ENCODE measurements at regions not wholly inside any gene's neighbourhood (a gene's known extent, or its start where the extent isn't known, plus 50 kb on each side); places are given as distances from the start of the nearest gene placed in this dataset.

DNA sequence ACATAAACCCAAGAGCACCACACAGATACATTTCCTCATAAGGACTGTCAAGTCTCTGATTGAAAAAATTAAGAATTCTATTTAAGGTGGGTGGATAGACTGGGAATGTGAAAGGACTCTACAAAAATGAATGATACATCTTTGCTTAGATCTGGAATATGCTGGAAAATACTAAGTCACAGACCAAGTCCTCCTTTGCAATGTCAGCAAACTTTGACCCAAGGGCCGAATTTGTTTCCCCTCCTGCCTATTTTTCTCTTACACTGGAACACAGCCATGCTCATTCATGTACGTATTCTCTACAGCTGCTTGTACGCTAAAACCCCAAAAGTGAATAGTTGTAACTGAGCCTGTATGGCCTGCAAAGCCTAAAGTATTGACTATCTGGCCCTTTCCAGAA is 180.7 kb downstream of the ADSS2 start:
- DNase-seq (ENCODE audit: low spot score): no peak
- no peak overlapping the region for H3K27ac ChIP-seq (replicated peaks; ENCODE audit: low read length)
- H3K36me3 ChIP-seq (replicated peaks in 1 of 2; ENCODE audit: control insufficient read depth in 2 of 2, insufficient read depth in 2 of 2, low read length in 2 of 2): no peaks in the 10 kb centered on the region
- no peak overlapping the region for H2BK120ac ChIP-seq (ENCODE audit: low read depth, low read length)
- H2BK5ac ChIP-seq (ENCODE audit: low read length): no peak overlapping the region
- no peak overlapping the region for H4K91ac ChIP-seq (ENCODE audit: low read depth, low read length, poor library complexity)
- H2AFZ ChIP-seq (ENCODE audit: low read length): no peak overlapping the region
- no peak overlapping the region for H2BK15ac ChIP-seq (ENCODE audit: low read length)
- peaks cover 3 to 16% of the 10 kb centered on the region in 2 donors for H3K9me3 ChIP-seq (replicated peaks in 1 of 2; ENCODE audit: control insufficient read depth in 2 of 2, insufficient read depth in 1 of 2, low read depth in 1 of 2, low read length in 2 of 2)
- H3K4ac ChIP-seq (ENCODE audit: low read length): no peak overlapping the region
- no peaks in the 10 kb centered on the region for H3K27me3 ChIP-seq (ENCODE audit: control insufficient read depth in 3 of 3, insufficient read depth in 3 of 3, low read depth in 1 of 3, low read length in 3 of 3)
- H3K23ac ChIP-seq (ENCODE audit: low read depth, low read length, poor library complexity): no peak overlapping the region
- H3K18ac ChIP-seq (ENCODE audit: low read length): no peak overlapping the region
- H3K9ac ChIP-seq (ENCODE audit: low read depth, low read length, poor library complexity): no peak overlapping the region
- peaks cover 14 to 19% of the 10 kb centered on the region in 2 donors for H3K4me1 ChIP-seq (ENCODE audit: control insufficient read depth in 2 of 2, insufficient read depth in 1 of 2, low read depth in 1 of 2, low read length in 2 of 2)
- no peak overlapping the region for H3K4me3 ChIP-seq (ENCODE audit: low read length in 2 of 2)
- H2AK5ac ChIP-seq (ENCODE audit: low read depth, low read length): no peak overlapping the region
- no peak overlapping the region for H2BK12ac ChIP-seq (ENCODE audit: low read length)
- no peak overlapping the region for H3K14ac ChIP-seq (ENCODE audit: low read length)
- no peaks in the 10 kb centered on the region for H3K79me1 ChIP-seq (ENCODE audit: low read depth, low read length)
- no CpG with 5 or more reads among the region's 3 CpGs for WGBS, 2 donors (ENCODE audit: extremely low coverage in 2 of 2, insufficient read length in 2 of 2, insufficient replicate concordance in 1 of 2)
- H3K4me2 ChIP-seq (ENCODE audit: insufficient read depth, low read length, poor library complexity, severe bottlenecking): no peak overlapping the region
- H4K8ac ChIP-seq (ENCODE audit: low read depth, low read length): no peak overlapping the region

DNA sequence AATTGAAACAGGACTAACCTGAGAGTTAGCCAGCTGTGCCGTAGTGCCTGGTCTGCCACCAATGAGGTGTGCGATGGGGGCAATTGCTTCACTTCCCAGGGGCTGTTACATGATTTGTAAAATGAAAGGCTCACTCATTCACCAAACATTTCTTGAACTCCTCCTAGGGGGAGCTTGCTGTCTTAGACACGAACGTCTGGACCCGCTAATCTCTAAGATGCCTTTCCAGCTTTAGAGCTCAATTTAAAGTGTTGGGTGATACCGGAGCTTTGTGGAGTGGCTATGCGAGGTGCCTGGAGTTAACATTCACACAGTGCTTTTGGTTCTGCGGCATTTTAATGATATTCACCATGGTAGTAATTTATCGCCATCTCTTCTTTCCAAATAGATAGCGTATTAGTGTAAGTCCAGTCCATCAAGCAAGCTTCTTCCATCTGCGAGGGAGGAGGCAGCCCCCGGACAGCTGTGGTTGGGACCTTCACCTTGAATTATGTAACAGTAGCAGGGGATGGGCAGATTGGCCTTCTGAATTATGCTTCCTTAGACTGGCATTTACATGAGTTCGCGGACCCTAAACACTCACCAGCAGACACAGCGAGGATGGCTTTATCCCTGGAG is 179.9 kb downstream of the ADSS2 start:
- H2BK12ac ChIP-seq (ENCODE audit: low read length): no peak overlapping the region
- H4K8ac ChIP-seq (ENCODE audit: low read depth, low read length): no peak overlapping the region
- H3K27ac ChIP-seq (replicated peaks; ENCODE audit: low read length): peak overlapping the region; percentile 1
- peaks cover 3 to 16% of the 10 kb centered on the region in 2 donors for H3K9me3 ChIP-seq (replicated peaks in 1 of 2; ENCODE audit: control insufficient read depth in 2 of 2, insufficient read depth in 1 of 2, low read depth in 1 of 2, low read length in 2 of 2)
- H2BK5ac ChIP-seq (ENCODE audit: low read length): peak overlapping the region; percentile 40
- WGBS, 2 donors (ENCODE audit: extremely low coverage in 2 of 2, insufficient read length in 2 of 2, insufficient replicate concordance in 1 of 2): no CpG with 5 or more reads among the region's 15 CpGs
- H4K91ac ChIP-seq (ENCODE audit: low read depth, low read length, poor library complexity): no peak overlapping the region
- no peaks in the 10 kb centered on the region for H3K79me1 ChIP-seq (ENCODE audit: low read depth, low read length)
- H3K36me3 ChIP-seq (replicated peaks in 1 of 2; ENCODE audit: control insufficient read depth in 2 of 2, insufficient read depth in 2 of 2, low read length in 2 of 2): no peaks in the 10 kb centered on the region
- H3K14ac ChIP-seq (ENCODE audit: low read length): no peak overlapping the region
- no peak for DNase-seq (ENCODE audit: low spot score)
- H3K23ac ChIP-seq (ENCODE audit: low read depth, low read length, poor library complexity): no peak overlapping the region
- H3K4me2 ChIP-seq (ENCODE audit: insufficient read depth, low read length, poor library complexity, severe bottlenecking): no peak overlapping the region
- peaks cover 14 to 19% of the 10 kb centered on the region in 2 donors for H3K4me1 ChIP-seq (ENCODE audit: control insufficient read depth in 2 of 2, insufficient read depth in 1 of 2, low read depth in 1 of 2, low read length in 2 of 2)
- no peak overlapping the region for H2BK15ac ChIP-seq (ENCODE audit: low read length)
- H3K9ac ChIP-seq (ENCODE audit: low read depth, low read length, poor library complexity): no peak overlapping the region
- no peak overlapping the region for H2BK120ac ChIP-seq (ENCODE audit: low read depth, low read length)
- H2AK5ac ChIP-seq (ENCODE audit: low read depth, low read length): peak overlapping the region; percentile 27
- no peaks in the 10 kb centered on the region for H3K27me3 ChIP-seq (ENCODE audit: control insufficient read depth in 3 of 3, insufficient read depth in 3 of 3, low read depth in 1 of 3, low read length in 3 of 3)
- no peak overlapping the region for H3K4me3 ChIP-seq (ENCODE audit: low read length in 2 of 2)
- no peak overlapping the region for H3K4ac ChIP-seq (ENCODE audit: low read length)
- no peak overlapping the region for H2AFZ ChIP-seq (ENCODE audit: low read length)
- H3K18ac ChIP-seq (ENCODE audit: low read length): peak overlapping the region; percentile 73

DNA sequence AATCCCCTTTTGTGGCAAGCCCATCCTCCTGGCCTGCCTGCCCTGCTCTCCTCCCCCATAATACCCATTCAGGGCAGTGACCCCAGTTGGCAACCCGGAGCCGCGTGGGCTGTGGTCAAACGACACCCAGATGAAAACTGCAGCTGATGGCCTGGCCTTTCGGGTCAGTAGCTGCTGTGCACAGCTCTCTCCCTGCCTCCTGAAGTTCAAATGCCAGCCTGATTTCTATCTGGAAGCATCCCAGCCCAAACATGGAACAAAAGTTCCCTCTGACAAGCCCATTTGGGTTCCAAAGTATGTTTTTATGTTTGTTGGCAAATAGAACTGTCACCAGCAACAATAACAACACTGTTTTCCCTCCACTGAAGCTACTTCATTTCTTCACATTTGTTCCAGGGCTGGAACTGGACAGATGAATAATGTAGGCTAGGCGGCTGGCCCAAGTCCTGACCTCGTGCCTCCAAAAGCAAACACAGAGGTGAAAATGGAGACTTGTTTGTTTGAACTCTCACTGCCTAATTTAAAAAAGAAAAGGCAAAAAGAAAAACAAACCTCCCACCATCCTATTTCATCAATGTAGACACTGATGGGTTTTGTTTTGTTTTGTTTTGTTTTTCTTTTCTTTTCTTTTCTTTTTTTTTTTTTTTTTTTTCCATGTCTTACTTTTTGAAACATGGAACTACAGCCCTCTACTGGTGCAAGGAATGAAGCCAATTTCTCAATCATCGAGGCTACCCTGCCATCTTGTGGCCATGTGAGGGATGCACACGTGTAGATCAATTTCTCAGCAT is 179.0 kb downstream of the ADSS2 start:
- no peak overlapping the region for H2BK12ac ChIP-seq (ENCODE audit: low read length)
- no peak overlapping the region for H3K4me2 ChIP-seq (ENCODE audit: insufficient read depth, low read length, poor library complexity, severe bottlenecking)
- no peak overlapping the region for H3K4me3 ChIP-seq (ENCODE audit: low read length in 2 of 2)
- no peak overlapping the region for H4K8ac ChIP-seq (ENCODE audit: low read depth, low read length)
- H3K4ac ChIP-seq (ENCODE audit: low read length): no peak overlapping the region
- H4K91ac ChIP-seq (ENCODE audit: low read depth, low read length, poor library complexity): no peak overlapping the region
- H3K36me3 ChIP-seq (replicated peaks in 1 of 2; ENCODE audit: control insufficient read depth in 2 of 2, insufficient read depth in 2 of 2, low read length in 2 of 2): no peaks in the 10 kb centered on the region
- H2BK120ac ChIP-seq (ENCODE audit: low read depth, low read length): no peak overlapping the region
- no CpG with 5 or more reads among the region's 9 CpGs for WGBS, 2 donors (ENCODE audit: extremely low coverage in 2 of 2, insufficient read length in 2 of 2, insufficient replicate concordance in 1 of 2)
- peaks cover 14 to 19% of the 10 kb centered on the region in 2 donors for H3K4me1 ChIP-seq (ENCODE audit: control insufficient read depth in 2 of 2, insufficient read depth in 1 of 2, low read depth in 1 of 2, low read length in 2 of 2)
- no peaks in the 10 kb centered on the region for H3K79me1 ChIP-seq (ENCODE audit: low read depth, low read length)
- peaks cover 3 to 16% of the 10 kb centered on the region in 2 donors for H3K9me3 ChIP-seq (replicated peaks in 1 of 2; ENCODE audit: control insufficient read depth in 2 of 2, insufficient read depth in 1 of 2, low read depth in 1 of 2, low read length in 2 of 2)
- H3K23ac ChIP-seq (ENCODE audit: low read depth, low read length, poor library complexity): no peak overlapping the region
- no peak overlapping the region for H2AK5ac ChIP-seq (ENCODE audit: low read depth, low read length)
- no peak overlapping the region for H3K14ac ChIP-seq (ENCODE audit: low read length)
- DNase-seq (ENCODE audit: low spot score): peak; percentile 89
- peak overlapping the region; percentile 34 for H3K27ac ChIP-seq (replicated peaks; ENCODE audit: low read length)
- no peak overlapping the region for H3K9ac ChIP-seq (ENCODE audit: low read depth, low read length, poor library complexity)
- no peak overlapping the region for H2AFZ ChIP-seq (ENCODE audit: low read length)
- H2BK15ac ChIP-seq (ENCODE audit: low read length): no peak overlapping the region
- H3K27me3 ChIP-seq (ENCODE audit: control insufficient read depth in 3 of 3, insufficient read depth in 3 of 3, low read depth in 1 of 3, low read length in 3 of 3): no peaks in the 10 kb centered on the region
- H2BK5ac ChIP-seq (ENCODE audit: low read length): peak overlapping the region; percentile 40
- H3K18ac ChIP-seq (ENCODE audit: low read length): peak overlapping the region; percentile 24

DNA sequence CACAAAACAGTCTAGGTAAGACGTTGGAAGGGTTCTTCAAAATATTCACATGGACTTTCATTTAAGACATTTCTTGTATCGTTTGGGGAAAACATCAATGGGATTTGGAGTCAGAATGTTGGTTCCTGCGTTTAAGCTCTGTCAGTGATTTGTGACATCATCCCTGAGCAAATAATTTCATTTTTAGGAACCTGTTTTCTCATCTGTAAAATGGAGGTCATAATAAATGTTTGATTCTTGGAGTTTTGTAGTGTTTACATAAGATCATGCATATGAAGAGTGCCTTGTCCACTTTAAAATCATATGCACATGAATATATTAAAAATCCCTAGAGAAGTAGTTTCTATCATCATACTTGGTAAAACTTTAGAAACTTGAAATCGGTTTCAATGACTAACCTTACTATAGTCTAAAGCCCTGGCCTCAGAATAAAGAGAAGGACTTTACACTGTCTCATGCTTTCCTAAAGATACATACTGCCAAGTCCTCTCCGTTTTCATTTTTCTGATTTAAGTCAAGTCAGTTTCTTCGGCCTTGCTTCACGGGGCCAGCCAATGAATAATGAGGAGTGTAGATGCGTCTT is 178.4 kb downstream of the ADSS2 start:
- Histone ChIP-seq H3K23ac (ENCODE audit: low read depth, low read length, poor library complexity) (no peak overlapping the region), H2AK5ac (ENCODE audit: low read depth, low read length) (no peak overlapping the region), H3K14ac (ENCODE audit: low read length) (no peak overlapping the region), H3K9me3 (replicated peaks in 1 of 2; ENCODE audit: control insufficient read depth in 2 of 2, insufficient read depth in 1 of 2, low read depth in 1 of 2, low read length in 2 of 2) (peaks cover 3 to 16% of the 10 kb centered on the region in 2 donors), H3K4me2 (ENCODE audit: insufficient read depth, low read length, poor library complexity, severe bottlenecking) (no peak overlapping the region), H3K27ac (replicated peaks; ENCODE audit: low read length) (peak overlapping the region; percentile 11), H4K91ac (ENCODE audit: low read depth, low read length, poor library complexity) (no peak overlapping the region), H2BK15ac (ENCODE audit: low read length) (no peak overlapping the region), H3K9ac (ENCODE audit: low read depth, low read length, poor library complexity) (no peak overlapping the region), H3K27me3 (ENCODE audit: control insufficient read depth in 3 of 3, insufficient read depth in 3 of 3, low read depth in 1 of 3, low read length in 3 of 3) (no peaks in the 10 kb centered on the region), H3K4me3 (ENCODE audit: low read length in 2 of 2) (no peak overlapping the region), H3K79me1 (ENCODE audit: low read depth, low read length) (no peaks in the 10 kb centered on the region), H3K4me1 (ENCODE audit: control insufficient read depth in 2 of 2, insufficient read depth in 1 of 2, low read depth in 1 of 2, low read length in 2 of 2) (peaks cover 14 to 19% of the 10 kb centered on the region in 2 donors), H2AFZ (ENCODE audit: low read length) (peak overlapping the region; percentile 70), H3K36me3 (replicated peaks in 1 of 2; ENCODE audit: control insufficient read depth in 2 of 2, insufficient read depth in 2 of 2, low read length in 2 of 2) (no peaks in the 10 kb centered on the region), H4K8ac (ENCODE audit: low read depth, low read length) (no peak overlapping the region), H3K18ac (ENCODE audit: low read length) (no peak overlapping the region), H2BK12ac (ENCODE audit: low read length) (no peak overlapping the region), H2BK5ac (ENCODE audit: low read length) (no peak overlapping the region), H2BK120ac (ENCODE audit: low read depth, low read length) (no peak overlapping the region), H3K4ac (ENCODE audit: low read length) (no peak overlapping the region)
- DNase-seq (ENCODE audit: low spot score): no peak
- WGBS, 2 donors (ENCODE audit: extremely low coverage in 2 of 2, insufficient read length in 2 of 2, insufficient replicate concordance in 1 of 2): no CpG with 5 or more reads among the region's 8 CpGs
